CD14-positive monocyte (primary cell): ENCODE measurements at regions not wholly inside any gene's neighbourhood (a gene's known extent, or its start where the extent isn't known, plus 50 kb on each side); places are given as distances from the start of the nearest gene placed in this dataset.
A peak's percentile ranks its signal among the peaks of the same experiment; 100 is the strongest.

Experiments
- DNase-seq, 3 donors: peaks; one replicate each; pipeline ENCODE4 v3.0.0-alpha.2; 2011 to 2022
- H2AFZ ChIP-seq: 2 replicates; pipeline ENCODE4 v1.6.0; 2012; ENCODE audit warnings: mild to moderate bottlenecking, low read depth, low read length, inconsistent platforms; ENCODE audit not compliant: insufficient read depth, poor library complexity, severe bottlenecking
- H3K27ac ChIP-seq, 2 donors: 1 replicate in 1 of 2; 2 replicates in 1 of 2; pipeline ENCODE4 v1.5.1; 2012 to 2013; ENCODE audit warnings: low read length in 2 of 2, control low read depth in 1 of 2, inconsistent platforms in 1 of 2, low read depth in 1 of 2, mild to moderate bottlenecking in 1 of 2
- H3K27me3 ChIP-seq, 2 donors: one replicate each; pipeline versions ENCODE4 v1.6.0 to v1.6.1; 2011 to 2013; ENCODE audit warnings: low read length in 2 of 2; ENCODE audit not compliant: control insufficient read depth in 2 of 2, insufficient read depth in 2 of 2
- H3K36me3 ChIP-seq, 2 donors: replicated peaks in 1 of 2; 1 replicate in 1 of 2; 2 replicates in 1 of 2; pipeline versions ENCODE4 v1.5.1 to v1.6.1; 2012 to 2013; ENCODE audit warnings: low read length in 2 of 2, control low read depth in 1 of 2, inconsistent platforms in 1 of 2, mild to moderate bottlenecking in 1 of 2; ENCODE audit not compliant: insufficient read depth in 2 of 2, control insufficient read depth in 1 of 2
- H3K4me1 ChIP-seq, 2 donors: 1 replicate in 1 of 2; 2 replicates in 1 of 2; pipeline versions ENCODE4 v1.5.1 to v1.6.1; 2012 to 2013; ENCODE audit warnings: low read length in 2 of 2, control low read depth in 1 of 2, inconsistent platforms in 1 of 2, mild to moderate bottlenecking in 1 of 2, moderate library complexity in 1 of 2; ENCODE audit not compliant: insufficient read depth in 2 of 2, control insufficient read depth in 1 of 2
- H3K4me2 ChIP-seq: replicated peaks from 2 replicates; pipeline ENCODE3; 2012; ENCODE audit warnings: low read length, moderate library complexity, mild to moderate bottlenecking; ENCODE audit not compliant: poor library complexity, severe bottlenecking; ENCODE audit errors: extremely low read depth
- H3K4me3 ChIP-seq, 3 experiments: fragments of 200-600 bp in 1 of 3; sonication (generic) in 1 of 3; replicated peaks in 1 of 3; 1 replicate in 2 of 3; 2 replicates in 1 of 3; pipeline ENCODE4 v1.5.1; 2011 to 2013; ENCODE audit warnings: low read length in 3 of 3, mild to moderate bottlenecking in 3 of 3, control low read depth in 2 of 3, low read depth in 2 of 3, inconsistent platforms in 1 of 3, moderate library complexity in 1 of 3
- H3K79me2 ChIP-seq: 2 replicates; pipeline ENCODE4 v1.6.0; 2012; ENCODE audit warnings: mild to moderate bottlenecking, control low read depth, inconsistent platforms, low read length, moderate library complexity; ENCODE audit not compliant: insufficient read depth
- H3K9ac ChIP-seq: 2 replicates; pipeline ENCODE4 v1.6.0; 2017; ENCODE audit warnings: low read length, mild to moderate bottlenecking; ENCODE audit not compliant: insufficient read depth, poor library complexity, severe bottlenecking
- H3K9me3 ChIP-seq, 2 donors: replicated peaks in 1 of 2; 1 replicate in 1 of 2; 2 replicates in 1 of 2; pipeline versions ENCODE4 v1.5.1 to v1.6.1; 2012 to 2013; ENCODE audit warnings: low read length in 2 of 2, control low read depth in 1 of 2; ENCODE audit not compliant: control insufficient read depth in 1 of 2, insufficient read depth in 1 of 2
- H4K20me1 ChIP-seq: 2 replicates; pipeline ENCODE4 v1.6.0; 2012; ENCODE audit warnings: mild to moderate bottlenecking, low read length, control low read depth, moderate library complexity; ENCODE audit not compliant: insufficient read depth
- H3K27ac Mint-ChIP-seq, 7 donors: one replicate each; pipeline ENCODE4 v1.8.0; 2020; ENCODE audit warnings: mild to moderate bottlenecking in 7 of 7, mixed read lengths in 7 of 7, moderate library complexity in 6 of 7, inconsistent platforms in 2 of 7
- H3K27me3 Mint-ChIP-seq, 3 donors: one replicate each; pipeline ENCODE4 v1.8.0; 2021 to 2022; ENCODE audit warnings: low read depth in 3 of 3, mild to moderate bottlenecking in 3 of 3, mixed read lengths in 3 of 3, moderate library complexity in 3 of 3, inconsistent platforms in 1 of 3
- H3K36me3 Mint-ChIP-seq, 2 donors: one replicate each; pipeline ENCODE4 v1.8.0; 2020; ENCODE audit warnings: mixed read lengths in 2 of 2, inconsistent platforms in 1 of 2, mild to moderate bottlenecking in 1 of 2
- H3K4me1 Mint-ChIP-seq: one replicate; pipeline ENCODE4 v1.8.0; 2020; ENCODE audit warnings: mild to moderate bottlenecking, mixed read lengths
- H3K4me3 Mint-ChIP-seq, 2 donors: one replicate each; pipeline ENCODE4 v1.8.0; 2020; ENCODE audit warnings: mild to moderate bottlenecking in 2 of 2, mixed read lengths in 2 of 2, moderate library complexity in 1 of 2
- H3K9me3 Mint-ChIP-seq, 7 donors: one replicate each; pipeline ENCODE4 v1.8.0; 2020 to 2022; ENCODE audit warnings: mixed read lengths in 7 of 7, mild to moderate bottlenecking in 6 of 7, moderate library complexity in 6 of 7, inconsistent platforms in 2 of 7
- CTCF ChIP-seq: fragments of 200-600 bp; IDR thresholded peaks from one replicate; pipeline ENCODE4 v1.8.0; 2022; ENCODE audit warnings: antibody characterized with exemption, mild to moderate bottlenecking
- WGBS: methylation state at CpG from one replicate; pipeline ENCODE4 v1.1.5; 2013; ENCODE audit warnings: missing lambda C conversion rate; ENCODE audit not compliant: insufficient coverage; 5-methylcytosine and 5-hydroxymethylcytosine counted together
- intact Hi-C, 2 donors: fragments of 100-400 bp; cut with micrococcal nuclease; formaldehyde crosslinking; loops; one replicate each; pipeline versions ENCODE4 v1.15.0 to v1.15.1; 2023

- peaks cover 12 to 16% of the 10 kb centered on the region in 2 donors for H3K4me1 ChIP-seq
- peak in 2 of 3 donors; percentile 1 to 5 for DNase-seq
- no peaks in the 10 kb centered on the region for H3K79me2 ChIP-seq
- no peak for TF ChIP-seq CTCF
- H3K36me3 Mint-ChIP-seq, result no peaks in the 10 kb centered on the region
- peaks cover 2 to 3% (median 3%) of the 10 kb centered on the region in 3 donors for H3K27me3 Mint-ChIP-seq
- peak overlapping the region in 3 of 7 donors; percentile 23 to 47 (median 28) for H3K27ac Mint-ChIP-seq
- H4K20me1 ChIP-seq, result no peaks in the 10 kb centered on the region
- H3K4me2 ChIP-seq, result no peak overlapping the region
- H3K9me3 Mint-ChIP-seq, result peaks cover 0 to 12% (median 4%) of the 10 kb centered on the region in 7 donors
- intact Hi-C loops, result no loop called here
- no peaks in the 10 kb centered on the region for H3K36me3 ChIP-seq
- H3K4me1 Mint-ChIP-seq, result peaks cover 16% of the 10 kb centered on the region
- H3K4me3 ChIP-seq, result no peak overlapping the region
- H3K27me3 ChIP-seq, result no peaks in the 10 kb centered on the region
- H3K27ac ChIP-seq, result no peak overlapping the region
- H3K9ac ChIP-seq, result no peak overlapping the region
- H2AFZ ChIP-seq, result peak overlapping the region; percentile 15
- H3K4me3 Mint-ChIP-seq, result no peak overlapping the region
- no peaks in the 10 kb centered on the region for H3K9me3 ChIP-seq
- WGBS, result 30% methylated on average over 8 of the region's 8 CpGs
Observed at GRCh38 chr15:81948222-81948621, 97.6 kb downstream of the MEX3B start.

- Histone ChIP-seq H3K79me2 (no peaks in the 10 kb centered on the region), H3K9ac (no peak overlapping the region), H3K4me2 (no peak overlapping the region), H3K27ac (no peak overlapping the region), H4K20me1 (no peaks in the 10 kb centered on the region), H3K4me1 (peaks cover 12 to 16% of the 10 kb centered on the region in 2 donors), H3K4me3 (no peak overlapping the region), H3K36me3 (no peaks in the 10 kb centered on the region), H3K27me3 (no peaks in the 10 kb centered on the region), H3K9me3 (no peaks in the 10 kb centered on the region), H2AFZ (no peak overlapping the region)
- peaks cover 16% of the 10 kb centered on the region for H3K4me1 Mint-ChIP-seq
- no peaks in the 10 kb centered on the region for H3K36me3 Mint-ChIP-seq
- no peak for TF ChIP-seq CTCF
- peak overlapping the region in 4 of 7 donors; percentile 10 to 83 (median 36) for H3K27ac Mint-ChIP-seq
- DNase-seq, result peak in 2 of 3 donors; percentile 3 to 17
- intact Hi-C loops, result no loop called here
- peaks cover 2 to 3% (median 3%) of the 10 kb centered on the region in 3 donors for H3K27me3 Mint-ChIP-seq
- peaks cover 0 to 12% (median 4%) of the 10 kb centered on the region in 7 donors for H3K9me3 Mint-ChIP-seq
- no CpG with 5 or more reads among the region's 2 CpGs for WGBS
- H3K4me3 Mint-ChIP-seq, result no peak overlapping the region
Observed at GRCh38 chr15:81947548-81947947, 98.3 kb downstream of the MEX3B start.
